ENCODE measurements at regions not wholly inside any gene's neighbourhood (a gene's known extent, or its start where the extent isn't known, plus 50 kb on each side); places are given as distances from the start of the nearest gene placed in this dataset.

DNA sequence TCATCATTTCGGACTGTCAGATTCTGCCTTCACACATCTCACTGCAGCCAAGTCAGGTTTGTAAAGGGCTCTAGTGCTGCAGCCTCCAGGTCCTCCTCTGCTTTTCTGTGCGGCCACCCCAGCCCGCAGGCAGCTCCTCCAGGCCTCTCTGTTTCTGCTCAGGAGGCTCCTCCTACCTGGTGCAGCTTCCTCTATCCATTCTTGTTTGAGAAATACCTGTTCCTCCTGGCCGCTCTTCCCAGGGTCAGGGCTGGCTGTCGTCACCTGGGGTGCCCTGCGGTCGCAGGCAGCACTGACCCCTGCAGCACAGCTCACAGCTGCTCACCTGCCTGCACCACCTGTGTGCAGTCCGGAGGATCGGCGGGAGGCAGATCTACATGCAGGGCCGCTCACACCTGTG is 387.7 kb upstream of the IRX4 start:
- TF ChIP-seq, protein P1, sequence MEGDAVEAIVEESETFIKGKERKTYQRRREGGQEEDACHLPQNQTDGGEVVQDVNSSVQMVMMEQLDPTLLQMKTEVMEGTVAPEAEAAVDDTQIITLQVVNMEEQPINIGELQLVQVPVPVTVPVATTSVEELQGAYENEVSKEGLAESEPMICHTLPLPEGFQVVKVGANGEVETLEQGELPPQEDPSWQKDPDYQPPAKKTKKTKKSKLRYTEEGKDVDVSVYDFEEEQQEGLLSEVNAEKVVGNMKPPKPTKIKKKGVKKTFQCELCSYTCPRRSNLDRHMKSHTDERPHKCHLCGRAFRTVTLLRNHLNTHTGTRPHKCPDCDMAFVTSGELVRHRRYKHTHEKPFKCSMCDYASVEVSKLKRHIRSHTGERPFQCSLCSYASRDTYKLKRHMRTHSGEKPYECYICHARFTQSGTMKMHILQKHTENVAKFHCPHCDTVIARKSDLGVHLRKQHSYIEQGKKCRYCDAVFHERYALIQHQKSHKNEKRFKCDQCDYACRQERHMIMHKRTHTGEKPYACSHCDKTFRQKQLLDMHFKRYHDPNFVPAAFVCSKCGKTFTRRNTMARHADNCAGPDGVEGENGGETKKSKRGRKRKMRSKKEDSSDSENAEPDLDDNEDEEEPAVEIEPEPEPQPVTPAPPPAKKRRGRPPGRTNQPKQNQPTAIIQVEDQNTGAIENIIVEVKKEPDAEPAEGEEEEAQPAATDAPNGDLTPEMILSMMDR (IDR thresholded peaks at IDR 0.05; ENCODE audit: extremely low read depth in 1 of 2, insufficient read depth in 1 of 2, low read depth in 1 of 2, low read length in 2 of 2), result no peak
- TF ChIP-seq FOS (IDR thresholded peaks at IDR 0.05; ENCODE audit: borderline replicate concordance, insufficient read depth, low read length) (no peak), POLR2A (IDR thresholded peaks at IDR 0.05; ENCODE audit: low read depth, low read length) (no peak), MYC (IDR thresholded peaks at IDR 0.05; ENCODE audit: low read depth, low read length) (no peak), EZH2 (IDR thresholded peaks at IDR 0.05; ENCODE audit: borderline replicate concordance, low read depth, low read length, severe bottlenecking) (no peak), POLR2AphosphoS5 (IDR thresholded peaks at IDR 0.05; ENCODE audit: insufficient read depth, low read depth, low read length) (no peak), JUN (IDR thresholded peaks at IDR 0.05; ENCODE audit: borderline replicate concordance, insufficient read depth, insufficient read length, low read depth) (no peak), GATA2 (IDR thresholded peaks at IDR 0.05; ENCODE audit: insufficient read depth, insufficient read length, low read depth, low read length) (no peak)
- TF ChIP-seq, protein P2, sequence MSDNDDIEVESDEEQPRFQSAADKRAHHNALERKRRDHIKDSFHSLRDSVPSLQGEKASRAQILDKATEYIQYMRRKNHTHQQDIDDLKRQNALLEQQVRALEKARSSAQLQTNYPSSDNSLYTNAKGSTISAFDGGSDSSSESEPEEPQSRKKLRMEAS (IDR thresholded peaks at IDR 0.05; ENCODE audit: insufficient read depth, insufficient read length), result no peak

All from endothelial cell of umbilical vein (primary cell).